GM23338 (cell line): ENCODE measurements at regions not wholly inside any gene's neighbourhood (a gene's known extent, or its start where the extent isn't known, plus 50 kb on each side); places are given as distances from the start of the nearest gene placed in this dataset.

Source experiments
- ATAC-seq: fragments of 200-7000 bp; cut with Tn5 transposase; 3 replicates; pipeline ENCODE4 v1.9.1; 2020
- DNase-seq: peaks from one replicate; pipeline ENCODE4 v3.0.0-alpha.2; 2015; ENCODE audit warnings: low spot score
- H2AFZ ChIP-seq: fragments of 200-600 bp; sonication (generic); 2 replicates; pipeline ENCODE4 v1.8.0; 2016; ENCODE audit warnings: antibody characterized with exemption, mild to moderate bottlenecking, moderate library complexity
- H3F3A ChIP-seq: fragments of 200-600 bp; sonication (generic); replicated peaks from 2 replicates; pipeline ENCODE4 v1.8.0; 2017; ENCODE audit warnings: antibody characterized with exemption, mixed run types, low read depth
- H3K27ac ChIP-seq: fragments of 200-600 bp; sonication (generic); 2 replicates; pipeline ENCODE4 v1.6.1; 2016; ENCODE audit warnings: low read depth
- H3K27me3 ChIP-seq: fragments of 200-600 bp; sonication (generic); 2 replicates; pipeline ENCODE4 v1.8.0; 2016; ENCODE audit warnings: mild to moderate bottlenecking, mixed run types, moderate library complexity; ENCODE audit not compliant: insufficient read depth
- H3K36me3 ChIP-seq: fragments of 200-600 bp; sonication (generic); 2 replicates; pipeline ENCODE4 v1.8.0; 2016; ENCODE audit warnings: mild to moderate bottlenecking; ENCODE audit not compliant: insufficient read depth
- H3K4me1 ChIP-seq: fragments of 200-600 bp; sonication (generic); 2 replicates; pipeline ENCODE4 v1.8.0; 2016; ENCODE audit warnings: mild to moderate bottlenecking, moderate library complexity; ENCODE audit not compliant: insufficient read depth
- H3K4me2 ChIP-seq: fragments of 200-600 bp; sonication (generic); 2 replicates; pipeline ENCODE4 v1.7.1; 2017; ENCODE audit warnings: mixed run types
- H3K4me3 ChIP-seq: fragments of 200-600 bp; sonication (generic); 2 replicates; pipeline ENCODE4 v1.6.1; 2016; ENCODE audit warnings: mixed run types
- H3K79me2 ChIP-seq: fragments of 200-600 bp; sonication (generic); replicated peaks from 2 replicates; pipeline ENCODE4 v1.8.0; 2017; ENCODE audit warnings: mild to moderate bottlenecking; ENCODE audit not compliant: insufficient read depth
- H3K9me2 ChIP-seq: fragments of 200-600 bp; sonication (generic); 2 replicates; pipeline ENCODE4 v1.8.0; 2017; ENCODE audit not compliant: insufficient read depth
- H4K20me1 ChIP-seq: fragments of 200-600 bp; sonication (generic); replicated peaks from 2 replicates; pipeline ENCODE4 v1.8.0; 2017; ENCODE audit warnings: mild to moderate bottlenecking; ENCODE audit not compliant: insufficient read depth
- H3K27ac Mint-ChIP-seq: 2 replicates; pipeline ENCODE4 v1.8.0; 2020; ENCODE audit warnings: inconsistent platforms, mild to moderate bottlenecking, moderate library complexity, mixed read lengths
- H3K27me3 Mint-ChIP-seq: 3 replicates; pipeline ENCODE4 v1.8.0; 2022; ENCODE audit warnings: low read depth, mild to moderate bottlenecking, moderate library complexity, mixed read lengths, inconsistent platforms; ENCODE audit not compliant: insufficient read depth, poor library complexity
- H3K36me3 Mint-ChIP-seq: 3 replicates; pipeline ENCODE4 v1.8.0; 2021; ENCODE audit warnings: low read depth, mild to moderate bottlenecking, inconsistent platforms, moderate library complexity, mixed read lengths
- H3K4me1 Mint-ChIP-seq: 3 replicates; pipeline ENCODE4 v1.8.0; 2020; ENCODE audit warnings: mild to moderate bottlenecking, inconsistent platforms, mixed read lengths
- H3K4me3 Mint-ChIP-seq: 3 replicates; pipeline ENCODE4 v1.8.0; 2021; ENCODE audit warnings: moderate library complexity, mild to moderate bottlenecking, inconsistent platforms, mixed read lengths
- H3K9me3 Mint-ChIP-seq: 3 replicates; pipeline ENCODE4 v1.8.0; 2020; ENCODE audit warnings: moderate library complexity, mild to moderate bottlenecking, inconsistent platforms, mixed read lengths
- CREB1 ChIP-seq: fragments of 250-450 bp; sonication (Bioruptor Pico); IDR thresholded peaks from 2 replicates; pipeline ENCODE4 v1.5.0; 2020; ENCODE audit warnings: low read depth, mild to moderate bottlenecking, moderate library complexity
- CTCF ChIP-seq, 2 experiments: fragments of 200-600 bp in 1 of 2; sonication (generic) in 1 of 2; conservative IDR thresholded peaks; 2 replicates each; pipeline versions ENCODE4 v1.5.1 to v1.6.1; 2016 to 2017; ENCODE audit warnings: antibody characterized with exemption in 2 of 2, low read depth in 2 of 2, mild to moderate bottlenecking in 2 of 2, moderate library complexity in 1 of 2
- EZH2 ChIP-seq: fragments of 200-600 bp; sonication (generic); IDR thresholded peaks from one replicate; pipeline ENCODE4 v1.8.0; 2017; ENCODE audit warnings: antibody characterized with exemption, mild to moderate bottlenecking, low read depth; ENCODE audit not compliant: unreplicated experiment
- EZH2phosphoT487 ChIP-seq: fragments of 200-600 bp; sonication (generic); IDR thresholded peaks from one replicate; pipeline ENCODE4 v1.8.1; 2018; ENCODE audit warnings: antibody characterized with exemption; ENCODE audit not compliant: unreplicated experiment
- JUNB ChIP-seq: IDR thresholded peaks from one replicate; pipeline ENCODE4 v1.6.1; 2016; ENCODE audit warnings: antibody characterized with exemption; ENCODE audit not compliant: unreplicated experiment
- NANOG ChIP-seq: IDR thresholded peaks from 2 replicates; pipeline ENCODE4 v1.6.1; 2016; ENCODE audit warnings: antibody characterized with exemption, borderline replicate concordance
- POLR2AphosphoS5 ChIP-seq: IDR thresholded peaks from 2 replicates; pipeline ENCODE4 v1.6.1; 2016; ENCODE audit warnings: antibody characterized with exemption, low read depth
- REST ChIP-seq: IDR thresholded peaks from one replicate; pipeline ENCODE4 v1.6.1; 2018; ENCODE audit warnings: antibody characterized with exemption; ENCODE audit not compliant: unreplicated experiment
- STAT1 ChIP-seq: IDR thresholded peaks from one replicate; pipeline ENCODE4 v1.6.1; 2016; ENCODE audit warnings: antibody characterized with exemption; ENCODE audit not compliant: unreplicated experiment
- ZNF331 ChIP-seq: fragments of 250-450 bp; sonication (Bioruptor Pico); IDR thresholded peaks from 2 replicates; pipeline ENCODE4 v1.5.0; 2020; ENCODE audit warnings: low read depth, mild to moderate bottlenecking, moderate library complexity
- ZNF462 ChIP-seq: fragments of 250-450 bp; sonication (Bioruptor Pico); IDR thresholded peaks from 2 replicates; pipeline ENCODE4 v1.5.0; 2020; ENCODE audit warnings: mild to moderate bottlenecking, moderate library complexity

GRCh38 chr3:165642761-165643420 is 194.3 kb downstream of the BCHE start (continued):
- TF ChIP-seq POLR2AphosphoS5 (no peak), CREB1 (CRISPR knock-in tag) (no peak), STAT1 (no peak), ZNF331 (CRISPR knock-in tag) (no peak), EZH2phosphoT487 (no peak)

GRCh38 chr3:165641569-165642310 is 195.5 kb downstream of the BCHE start:
- no peak overlapping the region for H3K4me3 ChIP-seq
- TF ChIP-seq ZNF462 = no peak
- TF ChIP-seq STAT1 = no peak
- TF ChIP-seq CREB1 (CRISPR knock-in tag) = no peak
- TF ChIP-seq CTCF (conservative IDR thresholded peaks at IDR 0.05; ENCODE audit: low read depth in 2 of 2) = no peak
- no peak for TF ChIP-seq JUNB
- no peak for TF ChIP-seq REST
- no peak for TF ChIP-seq ZNF331 (CRISPR knock-in tag)
- TF ChIP-seq NANOG = no peak
- TF ChIP-seq EZH2 = no peak

More at GRCh38 chr3:165641569-165642310, 195.5 kb downstream of the BCHE start:
- Histone ChIP-seq H4K20me1 (no peaks in the 10 kb centered on the region), H2AFZ (no peak overlapping the region; the same call in 1 of the 2 replicates), H3F3A (no peaks in the 10 kb centered on the region), H3K4me1 (no peaks in the 10 kb centered on the region), H3K4me2 (no peak overlapping the region), H3K36me3 (no peaks in the 10 kb centered on the region), H3K27ac (no peak overlapping the region), H3K79me2 (no peaks in the 10 kb centered on the region), H3K9me2 (no peaks in the 10 kb centered on the region), H3K27me3 (no peaks in the 10 kb centered on the region)
- Mint-ChIP-seq H3K36me3 (no peaks in the 10 kb centered on the region; the same call in 2 of the 3 replicates), H3K27me3 (no peaks in the 10 kb centered on the region), H3K4me1 (no peaks in the 10 kb centered on the region), H3K27ac (no peak overlapping the region), H3K9me3 (peaks cover 5% of the 10 kb centered on the region; the same call in 2 of the 3 replicates), H3K4me3 (no peak overlapping the region)
- ATAC-seq (no peak), DNase-seq (no peak)
